SK-MEL-5 (cell line): ENCODE measurements at regions not wholly inside any gene's neighbourhood (a gene's known extent, or its start where the extent isn't known, plus 50 kb on each side); places are given as distances from the start of the nearest gene placed in this dataset.

Experiments used
- DNase-seq: peaks from one replicate; pipeline ENCODE4 v3.0.0-alpha.2; 2016; ENCODE audit warnings: low read depth, low spot score
- in situ Hi-C: cut with HindIII; loops from 2 replicates; pipeline ENCODE4 v1.10.0; 2016; ENCODE audit warnings: low sequenced_read_pairs, high pct_unique_total_duplicates, low pct_unique_long_range_greater_than_20kb

- no peak for DNase-seq
- in situ Hi-C loops, result no loop called here
Observed at GRCh38 chr10:83142074-83142563, 997.2 kb upstream of the GHITM start.

- DNase-seq, result no peak
Observed at GRCh38 chr10:83144461-83144860, 994.8 kb upstream of the GHITM start.

GRCh38 chr10:83153714-83154113 is 985.6 kb upstream of the GHITM start:
- in situ Hi-C loops, result no loop called here

More at GRCh38 chr10:83144461-83144860, 994.8 kb upstream of the GHITM start:
- in situ Hi-C loops, result no loop called here

GRCh38 chr10:83164156-83164555 is 975.2 kb upstream of the GHITM start:
- DNase-seq, result no peak
- in situ Hi-C loops, result no loop called here

More at GRCh38 chr10:83153714-83154113, 985.6 kb upstream of the GHITM start:
- no peak for DNase-seq

GRCh38 chr10:83165265-83165664 is 974.0 kb upstream of the GHITM start:
- no peak for DNase-seq
- in situ Hi-C loops, result no loop called here

- DNase-seq, result peak; percentile 25
- in situ Hi-C loops, result no loop called here
Observed at GRCh38 chr10:83166344-83166743, 973.0 kb upstream of the GHITM start.

GRCh38 chr10:83167081-83167480 is 972.2 kb upstream of the GHITM start:
- DNase-seq, result no peak
- in situ Hi-C loops, result no loop called here

- no peak for DNase-seq
- in situ Hi-C loops, result no loop called here
Observed at GRCh38 chr10:83176901-83177300, 962.4 kb upstream of the GHITM start.

GRCh38 chr10:83178526-83178925 is 960.8 kb upstream of the GHITM start:
- in situ Hi-C loops, result no loop called here
- no peak for DNase-seq

GRCh38 chr10:83179371-83179770 is 959.9 kb upstream of the GHITM start:
- in situ Hi-C loops, result no loop called here
- DNase-seq, result no peak

- in situ Hi-C loops, result no loop called here
- no peak for DNase-seq
Observed at GRCh38 chr10:83182076-83182475, 957.2 kb upstream of the GHITM start.

- no peak for DNase-seq
Observed at GRCh38 chr10:83184641-83185040, 954.7 kb upstream of the GHITM start.

GRCh38 chr10:83190614-83191013 is 948.7 kb upstream of the GHITM start:
- in situ Hi-C loops, result no loop called here
- DNase-seq, result no peak

More at GRCh38 chr10:83184641-83185040, 954.7 kb upstream of the GHITM start:
- in situ Hi-C loops, result no loop called here

- no peak for DNase-seq
- in situ Hi-C loops, result no loop called here
Observed at GRCh38 chr10:83193026-83193425, 946.3 kb upstream of the GHITM start.

- in situ Hi-C loops, result no loop called here
- DNase-seq, result no peak
Observed at GRCh38 chr10:83195021-83195420, 944.3 kb upstream of the GHITM start.

GRCh38 chr10:83199374-83199773 is 939.9 kb upstream of the GHITM start:
- in situ Hi-C loops, result no loop called here
- DNase-seq, result no peak

- DNase-seq, result no peak
- in situ Hi-C loops, result no loop called here
Observed at GRCh38 chr10:83205861-83206260, 933.4 kb upstream of the GHITM start.

- in situ Hi-C loops, result no loop called here
- no peak for DNase-seq
Observed at GRCh38 chr10:83212632-83213334, 926.5 kb upstream of the GHITM start.

GRCh38 chr10:83214136-83214535 is 925.2 kb upstream of the GHITM start:
- no peak for DNase-seq
- in situ Hi-C loops, result no loop called here
